Putamen (tissue), 1 donor: ENCODE measurements at regions not wholly inside any gene's neighbourhood (a gene's known extent, or its start where the extent isn't known, plus 50 kb on each side); places are given as distances from the start of the nearest gene placed in this dataset.

Source experiments
- DNase-seq: peaks from one replicate; pipeline ENCODE4 v3.0.0-alpha.2; 2016; ENCODE audit warnings: low spot score

DNA sequence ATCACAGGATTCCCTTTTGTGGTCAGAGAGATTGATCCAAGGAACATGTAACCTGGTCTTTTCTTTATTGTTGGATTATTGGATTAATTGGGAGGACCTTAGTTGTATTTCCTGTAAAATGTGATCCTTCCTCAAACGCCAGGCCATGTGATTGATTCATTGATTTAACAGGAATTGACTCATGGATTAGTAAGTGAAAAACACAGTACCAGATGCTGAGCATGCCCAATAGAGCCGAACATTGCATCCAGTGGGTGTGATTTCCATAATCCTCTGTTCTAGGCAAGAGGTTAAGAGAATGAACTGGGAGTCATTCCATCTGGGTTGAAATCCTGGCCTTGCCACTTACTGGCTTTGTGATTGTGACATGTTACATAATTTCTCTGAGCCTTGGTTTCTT lies 522.3 kb downstream of the MAT2B start:
- no peak for DNase-seq

DNA sequence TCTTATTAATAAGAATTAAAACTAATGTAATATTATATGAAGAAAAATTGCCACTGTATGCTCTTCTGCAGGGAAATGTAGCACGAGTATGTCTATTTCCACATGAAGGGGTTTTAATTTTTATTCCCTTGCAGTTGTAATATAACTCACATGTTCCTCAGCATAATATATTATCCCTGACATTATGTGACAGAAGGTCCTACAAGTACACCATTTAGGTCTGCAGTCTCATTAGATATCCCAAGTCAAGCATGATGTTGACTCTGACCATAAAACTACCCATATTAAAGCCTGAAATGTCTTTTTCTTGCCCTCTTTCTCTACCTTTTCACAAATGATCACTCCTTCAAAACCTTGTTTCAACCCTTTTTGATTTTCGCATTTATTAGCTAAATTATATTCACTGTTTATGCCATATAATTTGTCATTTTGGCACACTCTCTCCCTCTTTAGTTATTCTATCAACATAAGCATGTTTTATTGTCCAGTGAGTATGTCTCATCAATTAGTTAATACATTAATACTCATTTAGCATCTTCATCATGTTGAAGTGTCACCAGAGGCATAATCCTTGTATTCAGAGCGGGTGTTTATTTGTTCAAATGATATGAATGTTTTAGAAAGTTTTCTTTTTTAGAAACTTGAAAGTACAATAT lies 532.8 kb downstream of the MAT2B start:
- DNase-seq = no peak

DNA sequence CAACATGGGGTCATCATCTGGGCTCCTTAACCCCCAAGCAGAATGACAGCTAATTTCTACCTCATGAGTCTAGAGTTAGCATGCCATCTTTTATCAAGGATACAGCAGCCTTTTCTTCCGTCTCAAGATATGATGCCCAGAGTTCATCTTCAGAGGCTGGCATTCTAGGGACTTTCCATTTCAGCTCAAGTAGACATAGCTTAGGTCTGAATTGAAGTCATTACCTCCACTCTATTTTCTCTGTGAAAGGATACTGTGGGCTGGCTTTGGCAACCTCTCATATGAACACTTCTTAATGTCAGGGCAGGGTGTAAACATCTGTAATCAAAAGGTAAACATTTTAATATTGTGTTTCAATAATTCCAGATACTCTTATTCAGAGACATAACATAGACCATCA lies 535.7 kb downstream of the MAT2B start:
- DNase-seq = no peak

DNA sequence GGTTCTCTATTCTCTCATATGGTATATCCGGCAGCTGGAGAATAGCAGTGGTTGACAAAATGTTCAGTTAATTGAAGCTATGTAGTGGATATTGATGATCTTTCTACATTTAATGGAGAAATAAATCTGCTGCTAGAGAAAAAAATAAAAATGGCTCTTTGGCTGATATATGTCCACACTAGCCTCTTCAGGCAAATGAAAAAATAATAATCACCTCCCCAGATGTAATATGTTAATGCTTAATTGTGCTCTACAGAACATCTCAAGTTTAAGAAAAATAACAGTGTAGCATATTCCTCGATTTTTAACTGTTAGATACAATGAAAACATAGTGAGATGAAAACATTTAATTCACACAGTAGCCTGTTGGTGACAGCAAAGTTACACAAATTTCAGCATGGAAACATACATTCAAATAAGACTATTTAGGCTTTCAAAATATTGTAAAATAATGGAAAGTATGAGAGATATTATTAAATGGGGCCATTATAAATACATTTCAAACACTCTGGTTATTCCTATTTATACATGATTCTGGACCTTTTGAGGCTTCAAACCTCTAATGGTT lies 543.0 kb downstream of the MAT2B start:
- no peak for DNase-seq

DNA sequence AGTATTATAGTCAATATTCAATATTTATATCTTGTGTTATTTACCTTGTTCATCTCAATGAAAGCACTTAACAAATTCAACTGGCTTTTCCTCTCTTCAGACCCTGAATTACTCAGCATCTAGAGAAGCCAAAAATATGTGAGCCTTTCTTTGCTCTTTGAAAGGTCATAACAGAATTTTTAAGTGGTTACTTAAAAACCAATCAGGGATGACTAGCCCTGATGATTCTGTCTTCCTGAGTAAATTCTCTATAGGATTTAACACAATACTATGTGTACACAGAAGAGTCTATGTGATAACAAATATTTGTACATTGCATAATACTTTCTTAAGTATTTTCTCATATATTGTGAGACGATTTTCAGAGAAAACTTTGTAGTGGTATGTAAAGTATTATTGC lies 546.3 kb downstream of the MAT2B start:
- no peak for DNase-seq

DNA sequence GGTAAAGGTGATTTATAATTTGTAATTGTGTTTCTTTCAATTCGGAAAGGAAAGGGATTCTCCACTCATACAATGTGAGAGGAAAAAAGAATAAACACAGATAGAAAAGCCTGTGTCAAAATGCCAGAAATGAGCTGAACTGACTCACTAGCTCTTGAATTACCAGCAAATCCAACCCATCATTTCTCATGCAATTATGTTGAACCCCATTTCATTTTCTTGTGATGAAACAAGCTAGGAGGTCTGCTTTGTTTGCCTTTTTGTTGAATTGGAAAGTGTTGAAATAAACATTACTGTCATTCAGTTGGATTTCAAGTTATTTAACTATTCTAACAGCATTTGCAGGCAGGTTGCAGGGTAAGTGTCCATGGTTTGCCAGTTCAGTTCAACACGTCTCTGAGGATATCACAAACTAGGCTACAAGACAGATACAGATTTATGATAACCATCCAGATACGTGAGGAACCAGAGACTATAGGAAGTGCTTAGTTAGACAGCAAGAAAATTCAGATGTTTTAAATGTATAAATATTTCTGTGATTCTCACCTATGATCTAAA lies 547.2 kb downstream of the MAT2B start:
- DNase-seq = no peak

DNA sequence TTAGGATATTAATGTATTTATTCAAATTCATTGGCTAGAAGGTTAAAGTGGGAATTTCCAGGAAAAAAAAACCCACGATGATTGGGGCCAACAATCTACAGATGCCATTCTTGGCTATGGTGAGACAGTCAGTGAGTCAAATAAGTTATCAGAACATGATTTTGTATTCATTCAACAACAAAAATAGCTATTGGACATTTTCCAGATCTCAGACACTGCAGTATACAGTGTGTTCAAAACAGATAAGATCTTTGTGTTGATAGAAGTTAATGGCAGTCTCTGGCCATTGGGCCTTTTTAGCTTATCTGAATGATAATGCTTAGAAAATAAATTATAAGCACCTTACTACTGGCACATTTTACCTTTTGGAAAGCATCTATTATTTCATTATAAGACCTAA lies 547.7 kb downstream of the MAT2B start:
- DNase-seq = no peak

DNA sequence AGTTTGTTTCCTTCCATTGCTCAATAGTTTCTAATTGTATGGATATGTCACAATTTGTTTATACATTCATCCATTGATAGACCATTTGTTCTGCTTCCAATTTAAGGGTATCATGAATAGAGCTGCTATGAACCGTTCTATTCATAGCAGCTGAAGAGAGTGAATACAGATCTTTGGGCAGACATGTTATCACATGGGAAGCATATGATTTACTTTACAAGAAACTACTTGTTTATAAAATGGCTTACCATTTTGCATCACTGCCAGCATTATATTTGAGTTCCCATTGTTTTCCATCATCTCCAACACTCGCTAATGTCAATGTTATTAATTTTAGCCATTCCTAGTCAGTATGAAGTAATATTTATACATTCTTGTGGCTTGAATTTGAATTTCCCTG lies 549.0 kb downstream of the MAT2B start:
- DNase-seq = no peak

DNA sequence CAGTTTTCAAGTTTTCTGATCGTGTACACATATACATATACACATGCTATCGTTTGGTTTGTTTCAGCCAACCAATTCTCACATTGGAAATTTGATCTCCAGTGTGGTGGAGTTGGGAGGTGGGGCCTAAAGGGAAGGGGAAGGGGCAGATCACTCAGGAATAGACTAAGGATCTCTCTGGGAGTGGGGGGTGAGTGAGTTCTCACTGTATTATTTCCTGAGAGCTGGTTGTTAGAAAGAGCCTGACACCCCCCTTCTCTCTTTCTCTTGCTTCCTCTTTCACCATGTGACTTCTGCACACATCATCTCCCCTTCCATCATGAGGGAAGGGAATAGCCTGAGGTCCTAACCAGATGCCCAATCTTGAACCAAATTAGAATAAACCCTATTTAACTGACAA lies 551.7 kb downstream of the MAT2B start:
- no peak for DNase-seq

DNA sequence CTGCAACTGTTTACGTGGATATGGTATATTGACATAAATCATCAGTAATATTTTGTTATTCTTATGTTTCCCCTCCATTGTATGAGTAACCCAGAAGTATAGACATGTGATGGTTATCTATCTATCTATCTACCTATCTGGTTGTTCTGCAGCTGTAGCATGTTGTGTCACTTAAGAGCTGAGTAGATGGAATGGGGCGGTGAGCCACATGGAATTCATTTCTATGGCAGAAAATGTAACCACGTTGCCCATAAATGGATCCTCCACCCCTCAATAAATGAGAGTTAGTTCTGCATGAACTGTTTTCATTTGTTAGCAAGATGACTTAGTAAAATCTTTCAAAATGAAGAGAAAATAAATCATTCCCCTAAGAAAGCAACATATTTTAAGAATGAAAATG lies 553.2 kb downstream of the MAT2B start:
- DNase-seq = no peak

DNA sequence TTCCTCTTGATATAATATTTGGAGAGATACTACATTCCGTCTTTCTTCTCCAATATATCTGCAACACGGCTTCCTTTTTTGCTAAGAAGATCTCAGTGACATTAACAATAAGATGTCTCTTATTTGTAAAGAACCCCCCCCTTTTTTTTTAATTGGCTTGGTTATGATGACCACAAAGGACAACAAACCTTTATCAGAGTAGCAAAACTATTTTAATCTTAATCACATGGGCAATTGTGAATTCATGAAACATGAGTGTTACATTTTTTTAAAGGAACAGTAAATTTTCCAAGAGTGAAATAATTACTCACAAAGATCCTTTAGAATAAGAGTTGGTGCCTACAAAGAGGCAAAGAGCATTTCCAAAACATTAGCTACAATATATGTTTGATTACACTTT lies 554.1 kb downstream of the MAT2B start:
- DNase-seq = no peak

DNA sequence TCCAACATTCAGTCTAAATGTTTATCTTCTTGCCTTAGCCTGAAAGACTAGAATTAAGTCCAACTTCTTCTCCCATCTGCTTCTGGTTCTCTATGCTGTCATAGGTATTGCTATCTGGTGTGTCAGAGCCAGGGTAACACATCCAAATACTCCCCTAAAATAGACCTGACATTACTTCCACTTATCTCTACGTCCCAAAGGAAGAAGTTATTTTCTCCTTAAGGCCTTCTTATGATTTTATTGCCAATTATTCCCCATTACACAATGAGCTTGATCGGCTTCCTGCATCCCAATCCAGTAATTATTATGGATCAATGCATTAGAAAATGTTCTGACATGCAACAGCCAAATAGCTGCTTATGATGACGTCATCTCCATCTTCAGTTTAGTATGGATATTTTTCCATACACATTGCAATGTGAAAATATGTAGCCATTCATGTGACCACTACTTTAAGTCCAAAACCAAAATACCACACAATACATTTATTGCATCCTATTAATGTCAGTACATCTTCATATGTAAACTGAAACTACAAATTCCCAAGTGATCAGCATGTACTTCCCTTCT lies 555.5 kb downstream of the MAT2B start:
- no peak for DNase-seq

DNA sequence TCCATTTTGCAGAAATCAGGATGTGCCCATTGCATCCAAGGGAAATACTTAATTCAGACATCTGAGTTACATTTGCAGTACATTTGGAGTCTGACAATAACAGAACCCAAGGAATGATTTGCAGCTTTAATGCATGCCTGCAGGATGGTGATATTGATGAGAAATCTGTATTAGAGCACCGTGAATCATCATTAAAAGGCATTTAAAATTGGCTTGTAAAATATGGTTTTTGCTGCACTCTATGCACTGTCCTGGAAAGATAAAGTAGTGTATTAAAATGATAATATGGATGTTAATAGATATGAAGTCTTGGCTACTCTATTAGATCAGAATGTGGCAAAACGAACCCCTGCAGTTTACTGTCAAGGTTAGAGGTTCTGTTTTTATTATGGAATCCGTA lies 556.9 kb downstream of the MAT2B start:
- no peak for DNase-seq

DNA sequence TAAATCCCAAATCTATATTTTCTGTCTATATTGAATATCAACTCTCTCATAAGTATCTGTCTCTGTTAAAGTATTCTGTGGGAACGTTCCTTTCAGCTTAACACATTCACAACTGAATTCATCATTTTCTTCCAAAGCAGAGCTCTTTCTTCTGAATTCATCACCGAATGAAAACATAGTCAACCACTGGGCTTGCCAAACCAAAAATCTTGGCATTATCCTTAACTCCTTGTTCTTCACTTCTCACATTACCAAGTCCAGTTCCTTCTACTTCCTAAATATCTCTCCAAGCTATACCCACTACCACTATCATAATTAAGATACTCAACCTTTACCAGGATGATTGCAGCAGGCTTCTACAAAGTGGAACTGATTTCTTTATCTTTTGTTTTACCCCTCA lies 559.8 kb downstream of the MAT2B start:
- DNase-seq = no peak

DNA sequence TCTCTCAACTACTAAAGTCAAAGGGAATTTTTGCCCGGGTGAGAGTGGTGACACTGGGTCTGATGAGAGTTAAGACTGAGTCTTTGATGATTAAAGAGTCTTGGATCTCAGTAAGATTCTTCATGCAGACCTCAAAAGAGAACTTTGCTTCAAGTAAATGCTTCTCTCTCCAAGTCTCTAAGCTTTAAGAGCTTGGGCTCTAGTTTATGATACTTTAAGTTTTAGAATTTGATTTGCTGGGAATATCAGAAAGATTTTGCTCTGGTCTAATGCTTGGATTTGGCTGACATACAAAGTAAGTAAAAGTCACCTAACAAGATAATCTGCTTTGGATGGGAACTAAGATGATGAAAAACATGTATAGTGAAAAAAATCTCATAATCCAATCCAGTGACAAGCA lies 566.3 kb downstream of the MAT2B start:
- DNase-seq = no peak

DNA sequence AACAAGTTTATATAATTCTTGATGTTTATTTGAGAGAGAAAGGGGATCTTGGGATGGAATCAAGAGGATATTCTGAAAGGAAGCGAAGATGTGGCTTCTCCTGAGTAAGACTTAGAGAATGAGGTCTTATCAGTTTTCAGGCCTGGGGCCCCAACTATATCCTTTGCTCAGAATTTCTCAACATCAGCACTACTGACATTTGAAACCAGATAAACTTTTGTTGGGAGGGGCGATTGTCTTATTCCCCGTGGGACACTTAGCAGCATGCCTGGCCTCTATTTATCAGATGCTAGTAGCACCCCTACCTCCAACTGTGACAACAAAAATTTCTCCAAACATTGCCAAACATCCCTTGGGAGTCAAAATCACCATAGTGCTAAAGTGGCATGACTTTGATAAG lies 567.7 kb downstream of the MAT2B start:
- no peak for DNase-seq

DNA sequence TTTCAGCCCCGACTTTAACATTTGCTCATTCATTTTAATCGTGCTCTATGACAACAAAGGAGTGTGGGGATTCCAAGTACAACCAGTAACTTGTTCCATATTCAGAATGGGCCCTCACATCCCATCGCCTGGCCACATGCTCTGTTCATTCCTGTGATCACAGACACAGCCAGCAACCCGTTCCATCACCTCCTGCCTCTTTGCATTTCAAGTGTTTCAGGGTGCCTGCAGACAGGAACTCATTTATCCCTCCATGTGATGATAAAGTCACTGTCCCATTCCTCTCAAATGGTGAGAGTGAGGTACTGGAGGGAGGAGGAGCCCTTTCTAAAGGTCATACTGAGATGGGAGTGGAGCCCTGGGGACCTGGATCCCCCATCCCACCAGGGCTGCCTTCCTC lies 571.1 kb downstream of the MAT2B start:
- DNase-seq = no peak

DNA sequence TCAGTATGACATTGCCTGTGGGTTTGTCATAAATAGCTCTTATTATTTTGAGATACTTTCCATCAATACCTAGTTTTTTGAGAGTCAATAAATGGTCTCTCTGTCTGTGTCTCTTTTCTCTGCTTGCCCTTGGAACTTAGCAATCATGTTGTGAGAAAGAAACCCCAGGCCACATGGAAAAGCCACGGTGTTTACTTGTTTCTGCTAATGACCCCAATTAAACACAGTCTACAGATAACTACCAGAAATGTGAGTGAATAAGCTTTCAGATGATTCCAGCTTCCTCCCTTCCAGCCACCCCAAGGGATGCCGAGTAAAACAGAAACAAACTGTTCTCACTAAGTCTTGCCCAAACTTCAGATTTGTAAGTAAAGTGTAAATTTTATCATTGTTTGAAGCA lies 584.9 kb downstream of the MAT2B start:
- no peak for DNase-seq

DNA sequence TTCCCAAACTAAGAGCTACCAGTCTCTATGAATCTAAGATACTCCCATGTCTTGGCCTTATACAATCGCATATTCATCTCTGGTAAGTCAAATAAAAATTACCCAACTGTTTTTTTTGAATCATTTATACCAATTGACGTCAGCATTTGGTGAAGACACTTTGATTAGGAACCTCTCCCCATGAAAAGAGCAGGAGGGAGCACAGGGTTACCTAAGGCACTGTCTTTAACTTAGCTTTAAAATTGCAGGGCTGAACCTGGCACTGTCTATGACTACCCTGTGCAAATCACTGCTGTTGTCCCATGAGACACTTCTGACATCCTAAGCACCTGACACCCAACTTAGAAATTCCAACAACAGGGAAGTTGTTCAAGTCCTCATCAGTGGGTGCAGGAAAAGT lies 586.4 kb downstream of the MAT2B start:
- no peak for DNase-seq

DNA sequence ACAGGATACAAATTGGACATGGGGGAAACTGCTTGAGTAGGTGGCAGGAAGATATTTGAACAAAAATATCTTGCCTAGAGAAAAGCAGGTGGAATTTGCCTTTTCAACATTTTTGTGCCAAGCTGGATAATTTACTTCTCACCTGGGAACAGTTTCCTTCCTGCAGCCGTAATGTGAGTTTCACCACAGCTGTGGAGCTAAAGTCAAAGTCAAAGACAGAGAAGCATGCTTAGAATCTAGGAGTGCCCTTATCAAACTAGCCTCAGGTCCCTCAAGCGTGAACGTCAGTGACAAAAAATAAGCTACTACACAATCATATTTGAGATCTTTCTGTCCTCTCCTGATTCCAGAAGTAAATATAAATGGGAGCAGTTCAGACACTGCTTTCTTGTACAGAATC lies 588.9 kb downstream of the MAT2B start:
- DNase-seq = no peak

DNA sequence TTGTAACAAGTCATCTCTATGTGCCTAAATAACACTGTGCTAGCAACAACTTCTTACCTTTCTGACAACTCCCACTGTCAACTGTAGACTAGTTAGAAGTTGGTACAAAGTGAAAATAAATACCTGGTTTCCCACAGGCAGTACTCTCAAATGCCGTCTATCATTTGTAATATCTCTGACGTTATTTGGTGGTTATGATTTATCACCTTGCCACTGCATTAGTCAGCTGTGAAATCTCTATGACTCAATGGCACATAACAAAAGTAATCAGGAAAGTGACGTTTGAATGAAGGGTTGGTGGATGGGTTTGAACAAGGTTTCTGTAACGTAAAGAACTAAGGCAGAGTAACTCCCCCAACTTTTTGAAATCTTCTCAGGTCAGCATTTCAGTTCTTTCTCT lies 592.3 kb downstream of the MAT2B start:
- DNase-seq = no peak

DNA sequence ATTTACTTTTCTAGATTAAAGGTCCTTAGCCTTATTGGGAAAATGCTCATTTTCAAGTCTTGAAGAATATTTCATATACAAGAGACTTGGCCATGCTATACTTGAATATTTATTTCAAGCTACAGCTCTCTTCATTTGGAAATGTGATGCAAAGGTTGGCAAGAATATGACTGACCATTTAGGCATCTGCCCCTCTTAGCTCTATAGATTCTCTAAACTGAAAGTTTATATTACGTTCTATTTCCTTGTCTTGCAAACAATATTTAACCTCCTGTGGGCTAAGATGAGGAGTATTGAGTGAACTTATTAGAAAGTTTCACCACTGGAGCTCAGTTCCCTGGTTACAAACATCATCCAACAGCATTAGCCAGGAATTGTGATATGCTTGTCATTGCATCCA lies 593.1 kb downstream of the MAT2B start:
- DNase-seq = no peak

DNA sequence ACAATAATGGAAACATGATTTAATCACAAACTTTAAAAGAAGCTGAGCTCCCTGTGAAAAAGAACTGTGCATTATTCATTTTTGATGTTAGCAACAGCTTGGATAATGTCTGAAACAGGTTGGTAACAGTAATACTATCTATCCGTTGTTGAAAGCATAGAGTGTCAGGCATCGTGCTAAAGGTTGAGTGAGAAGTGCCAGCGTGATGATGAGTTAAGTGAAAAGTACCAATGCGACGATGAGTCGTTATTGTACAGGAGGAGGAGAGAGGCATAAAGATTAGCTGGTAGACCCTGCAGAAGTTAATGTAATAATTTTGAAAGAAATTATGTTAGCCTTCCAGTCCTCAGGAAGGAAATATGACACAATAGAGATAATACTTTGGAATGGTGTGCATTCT lies 593.6 kb downstream of the MAT2B start:
- no peak for DNase-seq

DNA sequence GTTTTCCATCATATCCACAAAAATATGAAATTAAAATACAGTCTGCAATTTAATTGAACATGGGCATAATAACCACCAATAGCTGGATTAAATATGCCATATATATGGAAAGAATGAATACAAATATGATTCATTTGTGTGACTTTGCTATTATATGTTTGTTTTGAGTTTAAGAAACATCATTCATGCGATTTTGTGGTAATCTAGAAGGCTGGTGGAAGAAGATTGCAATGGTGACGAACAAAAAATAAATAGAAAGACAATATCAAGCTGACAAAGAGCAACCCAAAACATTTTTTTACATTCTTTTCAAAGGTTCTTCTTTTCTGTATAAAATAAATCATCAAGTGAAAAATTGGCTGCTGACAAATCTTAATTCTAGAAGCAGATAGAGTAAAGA lies 610.0 kb downstream of the MAT2B start:
- DNase-seq = no peak
